ENCODE measurements at regions not wholly inside any gene's neighbourhood (a gene's known extent, or its start where the extent isn't known, plus 50 kb on each side); places are given as distances from the start of the nearest gene placed in this dataset.

DNA sequence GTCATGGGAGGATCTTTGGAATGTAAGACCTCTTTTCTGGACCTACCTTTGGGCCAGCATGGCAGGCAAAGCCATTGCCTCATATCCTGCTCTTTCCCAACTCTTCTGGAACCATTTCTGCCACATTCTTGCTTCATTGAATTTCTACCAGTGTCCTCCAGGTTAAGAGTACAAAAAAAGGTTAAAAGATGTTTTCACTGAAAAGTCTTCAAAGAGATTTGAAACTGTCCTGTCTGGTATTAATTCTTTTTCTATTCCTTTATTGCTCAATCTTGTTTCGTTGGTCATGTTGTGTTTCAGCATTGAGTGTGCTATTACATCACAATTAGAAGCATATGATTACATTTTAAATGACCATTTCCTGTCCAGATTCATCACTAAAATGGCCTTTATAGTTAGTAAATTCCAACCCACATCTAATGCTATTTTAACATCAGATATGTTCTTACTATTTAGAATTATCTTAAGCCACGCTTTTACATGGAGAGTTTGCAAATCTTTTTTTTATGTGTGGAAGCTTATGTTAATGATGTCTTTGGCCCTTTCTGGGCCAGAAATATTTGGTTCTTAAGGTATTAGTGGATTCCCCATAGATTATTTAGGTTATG, 450.9 kb downstream of the GJA1 start:
- TF ChIP-seq TCF12 (IDR thresholded peaks at IDR 0.05; ENCODE audit: low read depth): no peak
- no peak for TF ChIP-seq CREB1 (IDR thresholded peaks at IDR 0.05; ENCODE audit: low read depth)
- TF ChIP-seq, protein P1, sequence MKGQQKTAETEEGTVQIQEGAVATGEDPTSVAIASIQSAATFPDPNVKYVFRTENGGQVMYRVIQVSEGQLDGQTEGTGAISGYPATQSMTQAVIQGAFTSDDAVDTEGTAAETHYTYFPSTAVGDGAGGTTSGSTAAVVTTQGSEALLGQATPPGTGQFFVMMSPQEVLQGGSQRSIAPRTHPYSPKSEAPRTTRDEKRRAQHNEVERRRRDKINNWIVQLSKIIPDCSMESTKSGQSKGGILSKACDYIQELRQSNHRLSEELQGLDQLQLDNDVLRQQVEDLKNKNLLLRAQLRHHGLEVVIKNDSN (IDR thresholded peaks at IDR 0.05): no peak
- no peak for TF ChIP-seq EGR1 (IDR thresholded peaks at IDR 0.05)
- TF ChIP-seq EP300 (IDR thresholded peaks at IDR 0.05; ENCODE audit: borderline replicate concordance): no peak
- TF ChIP-seq TAF1 (IDR thresholded peaks at IDR 0.05; ENCODE audit: low read depth): no peak
- TF ChIP-seq FOXM1 (IDR thresholded peaks at IDR 0.05; ENCODE audit: borderline replicate concordance, low read depth): no peak
- TF ChIP-seq CEBPB (IDR thresholded peaks at IDR 0.05): no peak
- TF ChIP-seq, protein P2, sequence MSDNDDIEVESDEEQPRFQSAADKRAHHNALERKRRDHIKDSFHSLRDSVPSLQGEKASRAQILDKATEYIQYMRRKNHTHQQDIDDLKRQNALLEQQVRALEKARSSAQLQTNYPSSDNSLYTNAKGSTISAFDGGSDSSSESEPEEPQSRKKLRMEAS (IDR thresholded peaks at IDR 0.05): no peak
- TF ChIP-seq, protein P3, sequence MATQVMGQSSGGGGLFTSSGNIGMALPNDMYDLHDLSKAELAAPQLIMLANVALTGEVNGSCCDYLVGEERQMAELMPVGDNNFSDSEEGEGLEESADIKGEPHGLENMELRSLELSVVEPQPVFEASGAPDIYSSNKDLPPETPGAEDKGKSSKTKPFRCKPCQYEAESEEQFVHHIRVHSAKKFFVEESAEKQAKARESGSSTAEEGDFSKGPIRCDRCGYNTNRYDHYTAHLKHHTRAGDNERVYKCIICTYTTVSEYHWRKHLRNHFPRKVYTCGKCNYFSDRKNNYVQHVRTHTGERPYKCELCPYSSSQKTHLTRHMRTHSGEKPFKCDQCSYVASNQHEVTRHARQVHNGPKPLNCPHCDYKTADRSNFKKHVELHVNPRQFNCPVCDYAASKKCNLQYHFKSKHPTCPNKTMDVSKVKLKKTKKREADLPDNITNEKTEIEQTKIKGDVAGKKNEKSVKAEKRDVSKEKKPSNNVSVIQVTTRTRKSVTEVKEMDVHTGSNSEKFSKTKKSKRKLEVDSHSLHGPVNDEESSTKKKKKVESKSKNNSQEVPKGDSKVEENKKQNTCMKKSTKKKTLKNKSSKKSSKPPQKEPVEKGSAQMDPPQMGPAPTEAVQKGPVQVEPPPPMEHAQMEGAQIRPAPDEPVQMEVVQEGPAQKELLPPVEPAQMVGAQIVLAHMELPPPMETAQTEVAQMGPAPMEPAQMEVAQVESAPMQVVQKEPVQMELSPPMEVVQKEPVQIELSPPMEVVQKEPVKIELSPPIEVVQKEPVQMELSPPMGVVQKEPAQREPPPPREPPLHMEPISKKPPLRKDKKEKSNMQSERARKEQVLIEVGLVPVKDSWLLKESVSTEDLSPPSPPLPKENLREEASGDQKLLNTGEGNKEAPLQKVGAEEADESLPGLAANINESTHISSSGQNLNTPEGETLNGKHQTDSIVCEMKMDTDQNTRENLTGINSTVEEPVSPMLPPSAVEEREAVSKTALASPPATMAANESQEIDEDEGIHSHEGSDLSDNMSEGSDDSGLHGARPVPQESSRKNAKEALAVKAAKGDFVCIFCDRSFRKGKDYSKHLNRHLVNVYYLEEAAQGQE (IDR thresholded peaks at IDR 0.05; ENCODE audit: low read depth): no peak
- no peak for TF ChIP-seq RAD21 (IDR thresholded peaks at IDR 0.05; ENCODE audit: low read depth)
- no peak for TF ChIP-seq NFIC (IDR thresholded peaks at IDR 0.05)
- no peak for TF ChIP-seq TEAD4 (IDR thresholded peaks at IDR 0.05)
- no peak for TF ChIP-seq YY1 (IDR thresholded peaks at IDR 0.05; ENCODE audit: low read depth)
- TF ChIP-seq ZBTB7A (IDR thresholded peaks at IDR 0.05; ENCODE audit: low read depth): no peak

DNA sequence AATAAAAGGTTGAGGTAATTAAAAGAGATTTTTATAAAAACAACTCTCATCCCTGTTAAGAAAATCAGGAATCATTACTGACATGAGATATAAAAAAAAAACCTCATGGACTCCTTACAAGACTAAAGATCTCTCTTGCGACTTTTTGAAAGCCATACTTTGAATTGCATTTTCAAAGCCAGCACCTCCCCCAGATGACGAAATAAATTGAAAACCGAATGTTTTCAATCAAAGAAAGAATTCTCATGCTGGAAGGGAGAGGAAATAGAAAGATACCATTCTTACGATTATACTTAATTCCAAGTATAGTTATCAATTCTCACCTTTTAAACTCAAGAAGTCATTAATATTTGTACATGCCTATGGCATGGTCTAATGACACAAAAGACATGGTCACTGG, 452.3 kb downstream of the GJA1 start:
- TF ChIP-seq, protein P1 (IDR thresholded peaks at IDR 0.05): no peak
- TF ChIP-seq ZBTB7A (IDR thresholded peaks at IDR 0.05; ENCODE audit: low read depth) (no peak), EP300 (IDR thresholded peaks at IDR 0.05; ENCODE audit: borderline replicate concordance) (no peak), TEAD4 (IDR thresholded peaks at IDR 0.05) (no peak)
- TF ChIP-seq, protein P2 (IDR thresholded peaks at IDR 0.05): no peak

DNA sequence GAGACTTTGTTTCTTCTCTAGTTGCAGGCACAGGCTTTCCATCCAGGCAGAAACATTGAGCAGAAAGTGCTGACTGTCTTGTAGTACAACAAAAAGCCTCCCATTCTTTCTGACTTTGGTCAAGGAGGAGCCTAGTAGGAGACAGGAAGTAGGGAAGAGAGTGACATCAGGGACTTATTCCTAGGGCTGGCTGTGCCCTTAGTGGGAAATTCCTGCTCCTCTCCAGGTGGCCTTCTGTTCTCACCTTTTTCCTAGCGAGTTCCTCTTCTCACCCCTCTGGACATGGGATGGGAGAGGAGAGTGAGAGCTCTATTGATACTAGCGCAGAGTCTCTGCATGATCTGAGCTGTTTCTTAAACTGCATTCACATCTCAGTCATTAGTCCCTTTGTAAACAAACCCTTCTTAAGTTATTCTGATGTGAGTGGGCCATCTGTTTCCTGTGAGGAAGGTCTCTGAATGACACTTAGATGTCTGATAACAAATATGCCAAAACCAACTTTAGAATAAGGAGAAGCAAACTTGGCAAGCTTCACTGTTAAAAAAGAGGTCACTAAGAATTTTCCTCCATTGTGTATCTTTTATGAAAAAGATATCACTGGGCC, 455.0 kb downstream of the GJA1 start:
- TF ChIP-seq ZBTB7A (IDR thresholded peaks at IDR 0.05; ENCODE audit: low read depth) (no peak), EGR1 (IDR thresholded peaks at IDR 0.05) (no peak), RAD21 (IDR thresholded peaks at IDR 0.05; ENCODE audit: low read depth) (no peak), TCF12 (IDR thresholded peaks at IDR 0.05; ENCODE audit: low read depth) (no peak)
- TF ChIP-seq, protein P2 (IDR thresholded peaks at IDR 0.05): no peak

DNA sequence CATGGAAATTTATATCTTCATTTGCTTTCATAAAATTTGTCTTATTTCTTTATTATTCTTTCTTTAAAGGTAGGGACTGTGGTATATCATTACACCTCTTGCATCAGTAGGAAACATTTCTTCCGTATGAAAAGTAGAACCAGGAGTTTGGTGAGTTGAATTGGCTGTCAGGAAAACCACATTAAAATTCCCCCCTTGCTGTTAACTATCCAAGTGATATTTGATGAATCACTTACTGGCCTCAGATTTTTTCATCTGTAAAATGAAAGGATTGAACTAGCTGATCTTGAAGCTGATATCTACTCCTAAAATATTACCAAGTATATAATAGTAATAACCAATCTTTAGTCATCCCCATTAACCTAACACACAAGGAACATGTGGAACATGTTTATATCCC, 460.9 kb downstream of the GJA1 start:
- TF ChIP-seq EP300 (IDR thresholded peaks at IDR 0.05; ENCODE audit: borderline replicate concordance): no peak
- no peak for TF ChIP-seq YY1 (IDR thresholded peaks at IDR 0.05; ENCODE audit: low read depth)
- TF ChIP-seq, protein P2 (IDR thresholded peaks at IDR 0.05): no peak
- TF ChIP-seq, protein P3 (IDR thresholded peaks at IDR 0.05; ENCODE audit: low read depth): no peak
- no peak for TF ChIP-seq EGR1 (IDR thresholded peaks at IDR 0.05)

DNA sequence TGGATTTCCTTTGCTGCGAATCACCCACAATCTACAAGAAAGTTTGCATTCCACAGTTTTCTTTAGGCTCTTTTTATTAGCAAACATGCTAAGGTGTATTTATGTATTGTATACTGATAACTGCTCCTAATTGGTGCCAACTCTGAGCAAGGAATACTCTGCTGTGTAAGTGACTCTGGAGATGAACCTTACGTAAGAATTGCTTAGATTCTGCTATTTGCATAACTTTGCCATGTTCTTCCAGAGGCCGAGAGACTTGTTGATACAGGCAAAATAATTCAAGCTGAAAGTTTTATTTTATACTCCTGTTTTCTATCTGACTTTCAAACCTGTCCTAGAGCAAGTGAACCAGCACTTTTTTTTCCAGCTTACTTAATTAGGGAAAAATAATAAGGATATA, 461.3 kb downstream of the GJA1 start:
- TF ChIP-seq NFIC (IDR thresholded peaks at IDR 0.05) (no peak), CEBPB (IDR thresholded peaks at IDR 0.05) (no peak), TCF12 (IDR thresholded peaks at IDR 0.05; ENCODE audit: low read depth) (no peak), TAF1 (IDR thresholded peaks at IDR 0.05; ENCODE audit: low read depth) (no peak)
- TF ChIP-seq, protein P1 (IDR thresholded peaks at IDR 0.05): no peak
- TF ChIP-seq, protein P3 (IDR thresholded peaks at IDR 0.05; ENCODE audit: low read depth): no peak

All from Ishikawa (cell line).